Fibroblast of lung (primary cell): ENCODE measurements at regions not wholly inside any gene's neighbourhood (a gene's known extent, or its start where the extent isn't known, plus 50 kb on each side); places are given as distances from the start of the nearest gene placed in this dataset.
"Not testable (repeated sequence)": the region's sequence is repeated elsewhere in the genome, so short reads cannot be mapped to it uniquely, and the experiment has no call there.

Experiments
- DNase-seq, 2 donors: peaks; one replicate each; pipeline versions ENCODE4 v3.0.0 to v3.0.0-alpha.2; 2010; ENCODE audit warnings: low read depth in 2 of 2
- H2AFZ ChIP-seq: 2 replicates; pipeline ENCODE4 v1.5.1; 2012; ENCODE audit warnings: low read length, control low read depth, inconsistent platforms
- H3K27ac ChIP-seq: 2 replicates; pipeline ENCODE4 v1.5.1; 2011; ENCODE audit warnings: low read length, control low read depth; ENCODE audit not compliant: insufficient read depth
- H3K27me3 ChIP-seq: 2 replicates; pipeline ENCODE4 v1.5.1; 2011; ENCODE audit warnings: mild to moderate bottlenecking, low read length; ENCODE audit not compliant: control insufficient read depth, insufficient read depth
- H3K36me3 ChIP-seq: 2 replicates; pipeline ENCODE4 v1.5.1; 2011; ENCODE audit warnings: low read length; ENCODE audit not compliant: control insufficient read depth, insufficient read depth
- H3K4me1 ChIP-seq: 2 replicates; pipeline ENCODE4 v1.5.1; 2011; ENCODE audit warnings: low read length; ENCODE audit not compliant: control insufficient read depth, insufficient read depth; ENCODE audit errors: extremely low read depth
- H3K4me2 ChIP-seq: 2 replicates; pipeline ENCODE4 v1.5.1; 2011; ENCODE audit warnings: low read length, control low read depth; ENCODE audit not compliant: insufficient read depth; ENCODE audit errors: extremely low read depth
- H3K4me3 ChIP-seq, 4 experiments: fragments of 200-600 bp in 1 of 4; sonication (generic) in 1 of 4; replicated peaks in 1 of 4; 2 replicates each; pipeline ENCODE4 v1.5.1; 2011 to 2016; ENCODE audit warnings: low read length in 4 of 4, low read depth in 3 of 4, mild to moderate bottlenecking in 3 of 4, control low read depth in 2 of 4, inconsistent platforms in 1 of 4, mixed read lengths in 1 of 4; ENCODE audit not compliant: insufficient read depth in 1 of 4; ENCODE audit errors: control extremely low read depth in 1 of 4
- H3K79me2 ChIP-seq: 2 replicates; pipeline ENCODE4 v1.5.1; 2012; ENCODE audit warnings: mild to moderate bottlenecking, low read length, inconsistent platforms; ENCODE audit not compliant: control insufficient read depth, insufficient read depth
- H3K9ac ChIP-seq: 2 replicates; pipeline ENCODE4 v1.5.1; 2011; ENCODE audit warnings: mild to moderate bottlenecking, low read length, control low read depth; ENCODE audit not compliant: insufficient read depth
- H3K9me3 ChIP-seq: 2 replicates; pipeline ENCODE4 v1.5.1; 2012; ENCODE audit warnings: low read depth, low read length; ENCODE audit not compliant: control insufficient read depth, insufficient read depth
- H4K20me1 ChIP-seq: 2 replicates; pipeline ENCODE4 v1.5.1; 2011; ENCODE audit warnings: low read length; ENCODE audit not compliant: control insufficient read depth, insufficient read depth; ENCODE audit errors: extremely low read depth
- CTCF ChIP-seq, 2 donors: IDR thresholded peaks in 1 of 2; conservative IDR thresholded peaks in 1 of 2; 1 replicate in 1 of 2; 2 replicates in 1 of 2; pipeline ENCODE4 v1.5.1; 2011 to 2012; ENCODE audit warnings: low read length in 2 of 2, control low read depth in 1 of 2, inconsistent platforms in 1 of 2, low read depth in 1 of 2, mild to moderate bottlenecking in 1 of 2
- EZH2 ChIP-seq: IDR thresholded peaks from 2 replicates; pipeline ENCODE4 v1.5.1; 2012; ENCODE audit warnings: low read length, control low read depth, mild to moderate bottlenecking; ENCODE audit errors: missing control alignments

- Histone ChIP-seq H3K36me3 (no peaks in the 10 kb centered on the region), H3K4me3 (no peak overlapping the region), H3K9me3 (no peaks in the 10 kb centered on the region), H4K20me1 (no peaks in the 10 kb centered on the region), H3K4me2 (no peak overlapping the region), H3K27me3 (no peaks in the 10 kb centered on the region), H3K27ac (no peak overlapping the region), H3K79me2 (no peaks in the 10 kb centered on the region), H2AFZ (no peak overlapping the region), H3K9ac (no peak overlapping the region), H3K4me1 (no peaks in the 10 kb centered on the region)
- TF ChIP-seq CTCF (conservative IDR thresholded peaks at IDR 0.05 in 1 of 2, IDR thresholded peaks at IDR 0.05 in 1 of 2; ENCODE audit: low read depth in 1 of 2, low read length in 2 of 2) (no peak), EZH2 (no peak)
- peak in 1 of 2 donors; percentile 54 for DNase-seq
Observed at GRCh38 chr3:104032283-104032682, 1334.4 kb upstream of the ALCAM start.

GRCh38 chr3:104040896-104041295 is 1325.8 kb upstream of the ALCAM start:
- H3K36me3 ChIP-seq, result no peaks in the 10 kb centered on the region
- H4K20me1 ChIP-seq, result no peaks in the 10 kb centered on the region
- H3K4me1 ChIP-seq, result no peaks in the 10 kb centered on the region
- no peak overlapping the region for H3K9ac ChIP-seq
- TF ChIP-seq EZH2 (no peak), CTCF (conservative IDR thresholded peaks at IDR 0.05 in 1 of 2, IDR thresholded peaks at IDR 0.05 in 1 of 2; ENCODE audit: low read depth in 1 of 2, low read length in 2 of 2) (no peak)
- DNase-seq, result no peak
- no peaks in the 10 kb centered on the region for H3K27me3 ChIP-seq
- no peak overlapping the region for H3K27ac ChIP-seq
- H3K4me2 ChIP-seq, result no peak overlapping the region
- no peaks in the 10 kb centered on the region for H3K9me3 ChIP-seq
- no peaks in the 10 kb centered on the region for H3K79me2 ChIP-seq
- no peak overlapping the region for H2AFZ ChIP-seq
- H3K4me3 ChIP-seq, result no peak overlapping the region

GRCh38 chr3:104043001-104043543 is 1323.6 kb upstream of the ALCAM start:
- H3K27me3 ChIP-seq, H3K79me2 ChIP-seq, H3K4me3 ChIP-seq, H4K20me1 ChIP-seq, H3K9me3 ChIP-seq, H3K9ac ChIP-seq, H2AFZ ChIP-seq, DNase-seq, H3K4me2 ChIP-seq, H3K36me3 ChIP-seq, H3K27ac ChIP-seq, H3K4me1 ChIP-seq: not testable (repeated sequence)
